Adrenal gland (tissue), 9 donors: ENCODE measurements at regions not wholly inside any gene's neighbourhood (a gene's known extent, or its start where the extent isn't known, plus 50 kb on each side); places are given as distances from the start of the nearest gene placed in this dataset.

Experiments
- DNase-seq, 7 donors: peaks; one replicate each; pipeline ENCODE4 v3.0.0-alpha.2; 2019 to 2020
- H3K27ac ChIP-seq, 5 donors: fragments of 200-600 bp; sonication (generic) in 4 of 5; 1 replicate in 3 of 5; 2 replicates in 2 of 5; pipeline versions ENCODE4 v1.5.1 to v1.8.0; 2016 to 2020; ENCODE audit warnings: mild to moderate bottlenecking in 1 of 5
- H3K27me3 ChIP-seq: fragments of 200-600 bp; 2 replicates; pipeline ENCODE4 v1.8.0; 2021
- H3K36me3 ChIP-seq, 2 donors: fragments of 200-600 bp; replicated peaks in 1 of 2; 1 replicate in 1 of 2; 2 replicates in 1 of 2; pipeline versions ENCODE4 v1.5.1 to v1.8.0; 2018 to 2022
- H3K4me1 ChIP-seq, 2 donors: fragments of 200-600 bp; replicated peaks in 1 of 2; 1 replicate in 1 of 2; 2 replicates in 1 of 2; pipeline versions ENCODE4 v1.5.1 to v1.8.0; 2018 to 2021
- H3K4me3 ChIP-seq, 4 donors: fragments of 200-600 bp; sonication (generic) in 3 of 4; one replicate each; pipeline ENCODE4 v1.5.1; 2016 to 2018
- H3K9me3 ChIP-seq, 3 donors: fragments of 200-600 bp; sonication (generic) in 1 of 3; replicated peaks in 1 of 3; 1 replicate in 2 of 3; 2 replicates in 1 of 3; pipeline versions ENCODE4 v1.5.1 to v1.8.0; 2016 to 2021
- POLR2A ChIP-seq, 2 donors: fragments of 450-650 bp; IDR thresholded peaks; one replicate each; pipeline ENCODE4 v1.6.1; 2017; ENCODE audit warnings: antibody characterized with exemption in 2 of 2, mild to moderate bottlenecking in 2 of 2, moderate library complexity in 1 of 2
- WGBS, 4 donors: extraction: QIAGEN DNeasy Blood & Tissue Kit in 2 of 4; methylation state at CpG; one replicate each; pipeline versions ENCODE4 v1.1.5 to v1.1.7; 2013 to 2017; 5-methylcytosine and 5-hydroxymethylcytosine counted together
- intact Hi-C, 2 donors: fragments of 100-400 bp; cut with DNase I; formaldehyde crosslinking; loops; one replicate each; pipeline versions ENCODE4 v1.14.1 to v1.15.0; 2022 to 2023
- TF ChIP-seq, protein P1 (sequence below), 6 experiments: fragments of 450-650 bp in 4 of 6; fragments of 200-600 bp in 2 of 6; sonication (generic) in 1 of 6; IDR thresholded peaks; 1 replicate in 5 of 6; 2 replicates in 1 of 6; pipeline versions ENCODE4 v1.5.1 to v1.8.0; 2016 to 2021; ENCODE audit warnings: antibody characterized with exemption in 6 of 6, mild to moderate bottlenecking in 2 of 6, moderate library complexity in 1 of 6
- donor health status: healthy with polysubstance abuse.
- donor health status: Bipolar disorder and iron deficiency.
- donor health status: DM: yes; HTN: yes; CAD: no.
- donor health status: DM: no; HTN: no; CAD: no.
- donor health status: DM: no; HTN: no; CAD: no.

DNA sequence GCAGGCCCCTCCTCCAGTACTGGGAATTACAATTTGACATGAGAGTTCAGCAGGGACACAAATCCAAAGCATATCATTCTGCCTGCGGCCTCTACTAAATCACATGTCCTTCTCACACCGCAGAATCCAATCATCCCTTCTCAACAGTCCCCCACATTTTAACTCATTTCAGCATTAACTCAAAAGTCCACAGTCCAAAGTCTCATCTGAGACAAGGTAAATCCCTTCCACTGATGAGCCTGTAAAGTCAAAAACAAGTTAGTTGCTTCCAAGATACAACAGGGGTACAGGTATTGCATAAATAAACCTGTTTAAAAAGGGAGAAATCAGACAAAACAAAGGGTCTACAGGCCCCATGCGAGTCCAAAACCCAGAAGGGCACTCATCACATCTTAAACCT, 64.0 kb downstream of the EBNA1BP2 start:
- Histone ChIP-seq H3K36me3 (no peaks in the 10 kb centered on the region), H3K9me3 (no peaks in the 10 kb centered on the region), H3K4me3 (no peak overlapping the region), H3K27ac (no peak overlapping the region), H3K4me1 (no peaks in the 10 kb centered on the region), H3K27me3 (no peaks in the 10 kb centered on the region)
- no peak for DNase-seq
- intact Hi-C loops: no loop called here
- TF ChIP-seq POLR2A (IDR thresholded peaks at IDR 0.05): no peak
- TF ChIP-seq, protein P1, sequence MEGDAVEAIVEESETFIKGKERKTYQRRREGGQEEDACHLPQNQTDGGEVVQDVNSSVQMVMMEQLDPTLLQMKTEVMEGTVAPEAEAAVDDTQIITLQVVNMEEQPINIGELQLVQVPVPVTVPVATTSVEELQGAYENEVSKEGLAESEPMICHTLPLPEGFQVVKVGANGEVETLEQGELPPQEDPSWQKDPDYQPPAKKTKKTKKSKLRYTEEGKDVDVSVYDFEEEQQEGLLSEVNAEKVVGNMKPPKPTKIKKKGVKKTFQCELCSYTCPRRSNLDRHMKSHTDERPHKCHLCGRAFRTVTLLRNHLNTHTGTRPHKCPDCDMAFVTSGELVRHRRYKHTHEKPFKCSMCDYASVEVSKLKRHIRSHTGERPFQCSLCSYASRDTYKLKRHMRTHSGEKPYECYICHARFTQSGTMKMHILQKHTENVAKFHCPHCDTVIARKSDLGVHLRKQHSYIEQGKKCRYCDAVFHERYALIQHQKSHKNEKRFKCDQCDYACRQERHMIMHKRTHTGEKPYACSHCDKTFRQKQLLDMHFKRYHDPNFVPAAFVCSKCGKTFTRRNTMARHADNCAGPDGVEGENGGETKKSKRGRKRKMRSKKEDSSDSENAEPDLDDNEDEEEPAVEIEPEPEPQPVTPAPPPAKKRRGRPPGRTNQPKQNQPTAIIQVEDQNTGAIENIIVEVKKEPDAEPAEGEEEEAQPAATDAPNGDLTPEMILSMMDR (IDR thresholded peaks at IDR 0.05): no peak
- WGBS, 4 donors: 73 to 91% (median 88%) methylated on average over 3 of the region's 3 CpGs

DNA sequence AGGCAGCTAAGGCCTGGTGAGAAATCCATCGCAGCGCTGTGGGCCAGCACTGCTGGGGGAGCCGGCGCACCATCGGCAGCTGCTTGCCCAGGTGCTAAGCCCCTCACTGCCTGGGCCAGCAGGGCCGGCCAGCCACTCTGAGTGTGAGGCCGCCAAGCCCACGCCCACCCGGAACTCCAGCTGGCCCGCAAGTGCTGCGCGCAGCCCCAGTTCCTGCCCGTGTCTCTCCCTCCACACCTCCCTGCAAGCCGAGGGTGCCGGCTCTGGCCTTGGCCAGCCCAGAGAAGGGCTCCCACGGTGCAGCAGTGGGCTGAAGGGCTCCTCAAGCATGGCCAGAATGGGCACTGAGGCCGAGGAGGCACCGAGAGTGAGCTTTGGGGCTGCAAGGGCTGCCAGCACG, 64.4 kb downstream of the EBNA1BP2 start:
- no peak for DNase-seq
- TF ChIP-seq POLR2A (IDR thresholded peaks at IDR 0.05): no peak
- TF ChIP-seq, protein P1 (IDR thresholded peaks at IDR 0.05): no peak
- intact Hi-C loops: no loop called here
- no peaks in the 10 kb centered on the region for H3K9me3 ChIP-seq
- no peak overlapping the region for H3K4me3 ChIP-seq
- 89 to 95% (median 93%) methylated on average over 5 to 19 of the region's 19 CpGs for WGBS, 4 donors
- H3K4me1 ChIP-seq: no peaks in the 10 kb centered on the region
- H3K36me3 ChIP-seq: no peaks in the 10 kb centered on the region
- H3K27me3 ChIP-seq: no peaks in the 10 kb centered on the region
- no peak overlapping the region for H3K27ac ChIP-seq

DNA sequence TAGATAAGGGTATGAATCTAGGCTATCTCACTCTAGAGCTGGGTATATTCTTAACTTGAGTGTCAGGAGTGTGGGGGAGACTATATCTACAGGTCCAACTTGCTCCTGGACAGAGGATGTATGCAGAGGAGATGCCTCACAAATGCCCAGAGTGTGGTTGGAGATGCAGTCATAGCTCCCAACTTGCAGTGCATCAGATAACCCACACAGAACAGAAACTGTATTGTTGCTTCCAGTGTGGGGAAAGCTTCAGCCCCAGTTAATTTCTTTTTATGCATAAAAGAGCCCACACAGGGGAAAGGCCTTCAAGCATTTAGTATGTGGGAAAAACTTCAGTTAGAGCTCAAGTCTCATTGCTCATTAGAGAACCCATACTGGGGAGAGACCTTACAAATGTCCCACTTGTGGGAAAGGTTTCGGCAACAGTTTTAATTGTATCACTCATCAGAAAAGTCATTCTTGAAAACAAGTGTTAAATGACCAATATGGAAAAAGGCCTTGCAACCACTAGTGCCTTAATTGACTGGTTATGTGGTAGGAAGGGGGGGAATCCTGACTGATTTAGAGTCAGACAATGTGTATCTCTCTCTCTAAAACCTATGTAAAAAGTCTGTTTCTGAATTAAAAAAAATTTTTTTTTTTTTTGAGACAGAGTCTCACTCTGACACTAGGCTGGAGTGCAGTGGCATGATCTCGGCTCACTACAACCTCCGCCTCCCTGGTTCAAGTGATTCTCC, 67.9 kb downstream of the EBNA1BP2 start:
- Histone ChIP-seq H3K27me3 (no peaks in the 10 kb centered on the region), H3K4me1 (no peaks in the 10 kb centered on the region), H3K27ac (no peak overlapping the region), H3K9me3 (no peaks in the 10 kb centered on the region), H3K4me3 (no peak overlapping the region), H3K36me3 (no peaks in the 10 kb centered on the region)
- intact Hi-C loops: no loop called here
- no peak for DNase-seq
- 95 to 98% (median 97%) methylated on average over 3 of the region's 3 CpGs for WGBS, 4 donors
- TF ChIP-seq POLR2A (IDR thresholded peaks at IDR 0.05): no peak
- TF ChIP-seq, protein P1 (IDR thresholded peaks at IDR 0.05): no peak

DNA sequence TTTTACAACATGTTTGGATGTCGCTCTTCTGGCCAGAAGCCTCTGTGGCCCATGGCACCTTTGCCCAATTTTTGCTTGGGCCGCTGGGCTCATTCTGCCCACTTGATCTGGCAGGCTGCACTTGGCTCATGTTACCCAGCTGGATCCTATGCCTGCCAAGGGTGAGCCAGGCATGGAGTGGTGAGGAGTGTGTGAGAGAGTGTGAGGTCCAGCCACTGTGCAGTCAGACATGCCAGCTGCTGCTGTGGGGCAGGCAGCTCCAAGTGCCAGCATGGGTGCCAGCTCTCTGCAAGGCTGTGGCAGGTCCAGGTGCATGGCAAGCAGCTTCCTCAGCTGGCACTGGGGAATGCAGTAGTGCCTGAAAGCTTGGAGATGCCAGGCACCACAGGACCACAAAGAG, 71.0 kb downstream of the EBNA1BP2 start:
- no peak for DNase-seq
- Histone ChIP-seq H3K27me3 (no peaks in the 10 kb centered on the region), H3K4me3 (no peak overlapping the region), H3K9me3 (no peaks in the 10 kb centered on the region), H3K27ac (no peak overlapping the region), H3K36me3 (no peaks in the 10 kb centered on the region), H3K4me1 (no peaks in the 10 kb centered on the region)
- TF ChIP-seq, protein P1 (IDR thresholded peaks at IDR 0.05): no peak
- TF ChIP-seq POLR2A (IDR thresholded peaks at IDR 0.05): no peak
- 88 to 98% (median 96%) methylated on average over 2 of the region's 2 CpGs for WGBS, 4 donors
- intact Hi-C loops: no loop called here
